GM18870 (cell line): ENCODE measurements at regions not wholly inside any gene's neighbourhood (a gene's known extent, or its start where the extent isn't known, plus 50 kb on each side); places are given as distances from the start of the nearest gene placed in this dataset.

Experiments
- ATAC-seq: cut with Tn5 transposase; IDR thresholded peaks from one replicate; pipeline ENCODE4 v1.9.1; 2021; ENCODE audit warnings: moderate library complexity; ENCODE audit not compliant: unreplicated experiment

GRCh38 chr1:204736836-204737235 lies 51.3 kb upstream of the LRRN2 start:
- no peak for ATAC-seq

GRCh38 chr1:204738506-204738905 lies 53.0 kb upstream of the LRRN2 start:
- ATAC-seq = no peak

- no peak for ATAC-seq
Measured at GRCh38 chr1:204740354-204740753, 54.8 kb upstream of the LRRN2 start.

- ATAC-seq = no peak
Measured at GRCh38 chr1:204741440-204741839, 55.9 kb upstream of the LRRN2 start.

GRCh38 chr1:204742676-204743251 lies 57.2 kb upstream of the LRRN2 start:
- ATAC-seq = no peak

GRCh38 chr1:204744107-204744779 lies 58.7 kb upstream of the LRRN2 start:
- no peak for ATAC-seq

GRCh38 chr1:204746838-204747442 lies 61.4 kb upstream of the LRRN2 start:
- ATAC-seq = no peak

GRCh38 chr1:204751480-204751879 lies 65.9 kb upstream of the LRRN2 start:
- ATAC-seq = no peak

GRCh38 chr1:204751883-204752687 lies 66.5 kb upstream of the LRRN2 start:
- no peak for ATAC-seq

GRCh38 chr1:204752688-204753040 lies 67.1 kb upstream of the LRRN2 start:
- ATAC-seq = no peak

- ATAC-seq = no peak
Measured at GRCh38 chr1:204754821-204755220, 69.3 kb upstream of the LRRN2 start.

GRCh38 chr1:204756349-204756748 lies 70.8 kb upstream of the LRRN2 start:
- ATAC-seq = no peak

GRCh38 chr1:204756811-204757210 lies 71.3 kb upstream of the LRRN2 start:
- no peak for ATAC-seq

GRCh38 chr1:204758601-204759000 lies 73.1 kb upstream of the LRRN2 start:
- no peak for ATAC-seq

GRCh38 chr1:204760350-204760749 lies 74.8 kb upstream of the LRRN2 start:
- ATAC-seq = no peak

GRCh38 chr1:204760757-204761156 lies 75.2 kb upstream of the LRRN2 start:
- no peak for ATAC-seq

- ATAC-seq = no peak
Measured at GRCh38 chr1:204763773-204764427, 78.4 kb upstream of the LRRN2 start.

GRCh38 chr1:204769997-204770396 lies 84.5 kb upstream of the LRRN2 start:
- no peak for ATAC-seq

GRCh38 chr1:204771358-204771757 lies 85.8 kb upstream of the LRRN2 start:
- ATAC-seq = no peak

- no peak for ATAC-seq
Measured at GRCh38 chr1:204773246-204773645, 87.7 kb upstream of the LRRN2 start.

GRCh38 chr1:204775546-204775945 lies 90.0 kb upstream of the LRRN2 start:
- no peak for ATAC-seq
